Panc1 (cell line): ENCODE measurements at regions not wholly inside any gene's neighbourhood (a gene's known extent, or its start where the extent isn't known, plus 50 kb on each side); places are given as distances from the start of the nearest gene placed in this dataset.

Experiments
- ATAC-seq: fragments of 200-7000 bp; cut with Tn5 transposase; 2 replicates; pipeline ENCODE4 v1.9.1; 2020; ENCODE audit warnings: mild to moderate bottlenecking, moderate library complexity
- BruUV-seq: library from RNA; stranded (reverse); fragments of 400-500 nt; replicated peaks from 2 replicates; lab custom pipeline; 2021; lab: Mats Ljungman, UMichigan
- CTCF ChIA-PET: fragments of 300-600 bp; sonication (Branson Sonifier 250); formaldehyde crosslinking; loops from one replicate; lab custom pipeline; 2022; ENCODE audit warnings: antibody characterized with exemption; lab: Charles Lee
- POLR2A ChIA-PET: fragments of 300-600 bp; sonication (Branson Sonifier 250); formaldehyde crosslinking; loops from one replicate; lab custom pipeline; 2022; ENCODE audit warnings: antibody characterized with exemption; lab: Charles Lee
- DNase-seq: peaks from one replicate; pipeline ENCODE4 v3.0.0-alpha.2; 2010; ENCODE audit warnings: low read depth, low spot score
- H3K27ac ChIP-seq: 2 replicates; pipeline ENCODE4 v1.5.1; 2011; ENCODE audit warnings: mild to moderate bottlenecking, low read length, inconsistent platforms
- H3K27me3 ChIP-seq: fragments of 200-500 bp; sonication (Bioruptor generic); 2 replicates; pipeline ENCODE4 v1.6.0; 2014; ENCODE audit warnings: low read length, inconsistent platforms; ENCODE audit not compliant: control insufficient read depth, insufficient read depth
- H3K36me3 ChIP-seq: fragments of 200-500 bp; sonication (Bioruptor generic); 2 replicates; pipeline ENCODE4 v1.5.1; 2014; ENCODE audit warnings: inconsistent platforms, mild to moderate bottlenecking, low read length, moderate library complexity; ENCODE audit not compliant: control insufficient read depth, insufficient read depth
- H3K4me1 ChIP-seq: 2 replicates; pipeline ENCODE4 v1.5.1; 2011; ENCODE audit warnings: inconsistent platforms, mild to moderate bottlenecking, low read length, moderate library complexity; ENCODE audit not compliant: control insufficient read depth, insufficient read depth
- H3K4me3 ChIP-seq, 2 experiments: 2 replicates each; pipeline ENCODE4 v1.5.1; 2011 to 2012; ENCODE audit warnings: low read depth in 2 of 2, low read length in 2 of 2, mild to moderate bottlenecking in 2 of 2, inconsistent platforms in 1 of 2, moderate library complexity in 1 of 2
- H3K9me3 ChIP-seq: fragments of 200-500 bp; sonication (Bioruptor generic); 2 replicates; pipeline ENCODE4 v1.5.1; 2014; ENCODE audit warnings: low read depth, mild to moderate bottlenecking, inconsistent platforms, low read length, moderate library complexity; ENCODE audit not compliant: control insufficient read depth, insufficient read depth
- POLR2AphosphoS5 ChIP-seq: IDR thresholded peaks from 2 replicates; pipeline ENCODE4 v1.6.1; 2012; ENCODE audit warnings: mild to moderate bottlenecking, low read depth, low read length, moderate library complexity
- SIN3A ChIP-seq: IDR thresholded peaks from 2 replicates; pipeline ENCODE4 v1.6.1; 2012; ENCODE audit warnings: low read depth, mild to moderate bottlenecking, low read length, moderate library complexity, borderline replicate concordance; ENCODE audit not compliant: insufficient read depth
- TCF7L2 ChIP-seq: IDR thresholded peaks from 2 replicates; pipeline ENCODE4 v1.6.1; 2011; ENCODE audit warnings: mild to moderate bottlenecking, low read depth, low read length, inconsistent platforms
- in situ Hi-C: cut with HindIII; loops from 2 replicates; pipeline ENCODE4 v1.10.0; 2016; ENCODE audit warnings: low sequenced_read_pairs, low pct_unique_long_range_greater_than_20kb
- intact Hi-C: fragments of 100-400 bp; cut with micrococcal nuclease; formaldehyde crosslinking; loops from one replicate; pipeline ENCODE4 v1.10.0; 2022; ENCODE audit not compliant: unreplicated experiment
- TF ChIP-seq, protein P1 (sequence below): fragments of 450-650 bp; IDR thresholded peaks from 2 replicates; pipeline ENCODE4 v1.5.1; 2017; ENCODE audit warnings: mild to moderate bottlenecking
- TF ChIP-seq, protein P2 (sequence below), 2 experiments: IDR thresholded peaks; 2 replicates each; pipeline ENCODE4 v1.6.1; 2011 to 2012; ENCODE audit warnings: low read depth in 2 of 2, control low read depth in 1 of 2, low read length in 1 of 2, mild to moderate bottlenecking in 1 of 2, moderate library complexity in 1 of 2; ENCODE audit not compliant: insufficient read depth in 1 of 2

DNA sequence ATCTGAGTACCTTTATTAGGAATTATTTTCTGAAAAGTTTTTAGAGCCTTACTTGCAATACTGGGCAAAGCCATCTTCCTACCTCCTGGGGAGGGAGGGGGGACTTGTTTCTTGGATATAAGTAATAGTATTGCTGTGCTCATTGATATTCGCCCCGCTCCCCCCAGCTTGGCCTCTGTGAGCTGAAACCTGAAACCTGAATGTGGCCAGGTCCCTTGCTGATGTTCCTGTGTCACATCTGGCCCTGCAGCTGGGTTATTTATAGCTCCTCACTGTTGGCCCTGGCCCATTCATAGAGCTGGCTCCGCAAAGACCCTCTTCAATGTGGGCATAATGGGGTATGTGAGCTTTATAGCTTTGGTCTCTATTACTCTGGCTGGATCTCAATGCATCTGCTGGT, 59.5 kb downstream of the FRMPD3 start:
- Histone ChIP-seq H3K27me3 (peaks cover 7% of the 10 kb centered on the region), H3K9me3 (no peaks in the 10 kb centered on the region), H3K27ac (no peak overlapping the region), H3K36me3 (no peaks in the 10 kb centered on the region), H3K4me1 (no peaks in the 10 kb centered on the region; the same call in 1 of the 2 replicates), H3K4me3 (no peak overlapping the region)
- intact Hi-C loops: no loop called here
- no peak for TF ChIP-seq SIN3A
- TF ChIP-seq TCF7L2: no peak
- TF ChIP-seq POLR2AphosphoS5: no peak
- TF ChIP-seq, protein P1, sequence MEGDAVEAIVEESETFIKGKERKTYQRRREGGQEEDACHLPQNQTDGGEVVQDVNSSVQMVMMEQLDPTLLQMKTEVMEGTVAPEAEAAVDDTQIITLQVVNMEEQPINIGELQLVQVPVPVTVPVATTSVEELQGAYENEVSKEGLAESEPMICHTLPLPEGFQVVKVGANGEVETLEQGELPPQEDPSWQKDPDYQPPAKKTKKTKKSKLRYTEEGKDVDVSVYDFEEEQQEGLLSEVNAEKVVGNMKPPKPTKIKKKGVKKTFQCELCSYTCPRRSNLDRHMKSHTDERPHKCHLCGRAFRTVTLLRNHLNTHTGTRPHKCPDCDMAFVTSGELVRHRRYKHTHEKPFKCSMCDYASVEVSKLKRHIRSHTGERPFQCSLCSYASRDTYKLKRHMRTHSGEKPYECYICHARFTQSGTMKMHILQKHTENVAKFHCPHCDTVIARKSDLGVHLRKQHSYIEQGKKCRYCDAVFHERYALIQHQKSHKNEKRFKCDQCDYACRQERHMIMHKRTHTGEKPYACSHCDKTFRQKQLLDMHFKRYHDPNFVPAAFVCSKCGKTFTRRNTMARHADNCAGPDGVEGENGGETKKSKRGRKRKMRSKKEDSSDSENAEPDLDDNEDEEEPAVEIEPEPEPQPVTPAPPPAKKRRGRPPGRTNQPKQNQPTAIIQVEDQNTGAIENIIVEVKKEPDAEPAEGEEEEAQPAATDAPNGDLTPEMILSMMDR: no peak
- TF ChIP-seq, protein P2, sequence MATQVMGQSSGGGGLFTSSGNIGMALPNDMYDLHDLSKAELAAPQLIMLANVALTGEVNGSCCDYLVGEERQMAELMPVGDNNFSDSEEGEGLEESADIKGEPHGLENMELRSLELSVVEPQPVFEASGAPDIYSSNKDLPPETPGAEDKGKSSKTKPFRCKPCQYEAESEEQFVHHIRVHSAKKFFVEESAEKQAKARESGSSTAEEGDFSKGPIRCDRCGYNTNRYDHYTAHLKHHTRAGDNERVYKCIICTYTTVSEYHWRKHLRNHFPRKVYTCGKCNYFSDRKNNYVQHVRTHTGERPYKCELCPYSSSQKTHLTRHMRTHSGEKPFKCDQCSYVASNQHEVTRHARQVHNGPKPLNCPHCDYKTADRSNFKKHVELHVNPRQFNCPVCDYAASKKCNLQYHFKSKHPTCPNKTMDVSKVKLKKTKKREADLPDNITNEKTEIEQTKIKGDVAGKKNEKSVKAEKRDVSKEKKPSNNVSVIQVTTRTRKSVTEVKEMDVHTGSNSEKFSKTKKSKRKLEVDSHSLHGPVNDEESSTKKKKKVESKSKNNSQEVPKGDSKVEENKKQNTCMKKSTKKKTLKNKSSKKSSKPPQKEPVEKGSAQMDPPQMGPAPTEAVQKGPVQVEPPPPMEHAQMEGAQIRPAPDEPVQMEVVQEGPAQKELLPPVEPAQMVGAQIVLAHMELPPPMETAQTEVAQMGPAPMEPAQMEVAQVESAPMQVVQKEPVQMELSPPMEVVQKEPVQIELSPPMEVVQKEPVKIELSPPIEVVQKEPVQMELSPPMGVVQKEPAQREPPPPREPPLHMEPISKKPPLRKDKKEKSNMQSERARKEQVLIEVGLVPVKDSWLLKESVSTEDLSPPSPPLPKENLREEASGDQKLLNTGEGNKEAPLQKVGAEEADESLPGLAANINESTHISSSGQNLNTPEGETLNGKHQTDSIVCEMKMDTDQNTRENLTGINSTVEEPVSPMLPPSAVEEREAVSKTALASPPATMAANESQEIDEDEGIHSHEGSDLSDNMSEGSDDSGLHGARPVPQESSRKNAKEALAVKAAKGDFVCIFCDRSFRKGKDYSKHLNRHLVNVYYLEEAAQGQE (IDR thresholded peaks at IDR 0.05; ENCODE audit: insufficient read depth in 1 of 2, low read depth in 2 of 2, low read length in 1 of 2): no peak
- BruUV-seq: no TSS peak
- ATAC-seq (no peak), DNase-seq (no peak)
- in situ Hi-C loops: no loop called here
- CTCF ChIA-PET: no interaction called here
- POLR2A ChIA-PET: no interaction called here

DNA sequence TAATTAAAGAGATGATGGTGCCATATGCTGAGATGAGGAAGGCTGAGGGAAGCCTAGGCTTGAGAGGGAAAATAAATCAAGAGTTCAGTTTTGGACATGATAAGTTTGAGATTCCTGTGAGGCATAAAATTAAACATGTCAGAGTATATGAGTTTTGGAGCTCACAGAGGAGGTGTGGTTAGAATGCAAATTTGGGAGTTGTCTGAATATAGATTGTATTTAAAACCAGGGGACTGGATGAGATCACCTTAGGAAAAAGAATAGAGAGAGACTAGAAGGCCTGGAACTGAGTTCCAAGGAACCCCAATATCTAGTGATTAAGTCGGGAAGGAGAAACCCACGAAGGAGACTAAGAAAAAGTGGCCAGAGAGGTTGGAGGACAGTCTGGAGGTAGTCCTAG, 65.5 kb downstream of the FRMPD3 start:
- BruUV-seq: no TSS peak
- in situ Hi-C loops (no loop called here), intact Hi-C loops (no loop called here)
- ATAC-seq: no peak
- ChIA-PET CTCF (no interaction called here), POLR2A (no interaction called here)
- H3K4me3 ChIP-seq: no peak overlapping the region
- no peaks in the 10 kb centered on the region for H3K36me3 ChIP-seq
- no peaks in the 10 kb centered on the region for H3K27me3 ChIP-seq
- no peaks in the 10 kb centered on the region for H3K9me3 ChIP-seq
- no peaks in the 10 kb centered on the region for H3K4me1 ChIP-seq
- no peak for TF ChIP-seq SIN3A
- TF ChIP-seq, protein P1: no peak
- no peak for TF ChIP-seq TCF7L2
- TF ChIP-seq POLR2AphosphoS5: no peak
- TF ChIP-seq, protein P2 (IDR thresholded peaks at IDR 0.05; ENCODE audit: insufficient read depth in 1 of 2, low read depth in 2 of 2, low read length in 1 of 2): no peak
- DNase-seq: no peak
- no peak overlapping the region for H3K27ac ChIP-seq
